ENCODE measurements at regions not wholly inside any gene's neighbourhood (a gene's known extent, or its start where the extent isn't known, plus 50 kb on each side); places are given as distances from the start of the nearest gene placed in this dataset.

- no peak for TF ChIP-seq CTCF (IDR thresholded peaks at IDR 0.05; ENCODE audit: insufficient read depth, low read depth, low read length)
- TF ChIP-seq EZH2 (IDR thresholded peaks at IDR 0.05; ENCODE audit: insufficient read depth, low read length): no peak
These were observed 128.7 kb downstream of the LIG4 start for GRCh38 chr13:108086678-108087077.

Measured in astrocyte (in vitro differentiated cells and primary cell).